H7 (cell line): ENCODE measurements at regions not wholly inside any gene's neighbourhood (a gene's known extent, or its start where the extent isn't known, plus 50 kb on each side); places are given as distances from the start of the nearest gene placed in this dataset.

Experiments used
- DNase-seq: peaks from one replicate; pipeline ENCODE4 v3.0.0; 2012
- H3K27me3 ChIP-seq: 2 replicates; pipeline ENCODE4 v1.6.0; 2011; ENCODE audit warnings: mild to moderate bottlenecking, low read length; ENCODE audit not compliant: control insufficient read depth, insufficient read depth
- H3K36me3 ChIP-seq: replicated peaks from 2 replicates; pipeline ENCODE4 v1.5.1; 2011; ENCODE audit warnings: low read length; ENCODE audit not compliant: control insufficient read depth, insufficient read depth
- H3K4me3 ChIP-seq: 2 replicates; pipeline ENCODE4 v1.5.1; 2011; ENCODE audit warnings: low read depth, mild to moderate bottlenecking, control low read depth, low read length, moderate library complexity; ENCODE audit not compliant: insufficient read depth

DNA sequence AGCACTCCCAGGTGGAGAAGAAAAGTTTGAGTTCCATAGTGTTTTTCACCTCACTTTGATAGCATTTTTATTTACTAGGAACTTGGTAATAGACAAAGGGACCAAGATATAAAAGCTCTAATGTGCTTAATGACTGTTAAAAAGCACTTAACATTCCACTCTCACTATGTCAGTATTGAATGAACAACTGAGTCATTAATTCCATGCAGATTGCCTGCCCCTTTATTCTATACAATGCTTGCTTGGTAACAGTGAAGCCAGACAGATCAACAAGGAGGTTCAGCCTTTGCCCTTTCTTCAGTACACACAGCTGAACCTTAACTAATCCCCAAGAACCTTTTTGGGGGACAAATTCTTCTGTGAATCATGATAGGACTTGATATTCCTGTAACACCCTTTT, 425.5 kb downstream of the NUF2 start:
- Histone ChIP-seq H3K36me3 (no peaks in the 10 kb centered on the region), H3K27me3 (no peaks in the 10 kb centered on the region), H3K4me3 (no peak overlapping the region)
- DNase-seq: no peak

GRCh38 chr1:163747855-163748254, 426.1 kb downstream of the NUF2 start:
- Histone ChIP-seq H3K4me3 (no peak overlapping the region), H3K36me3 (no peaks in the 10 kb centered on the region), H3K27me3 (no peaks in the 10 kb centered on the region)
- peak; percentile 2 for DNase-seq

DNA sequence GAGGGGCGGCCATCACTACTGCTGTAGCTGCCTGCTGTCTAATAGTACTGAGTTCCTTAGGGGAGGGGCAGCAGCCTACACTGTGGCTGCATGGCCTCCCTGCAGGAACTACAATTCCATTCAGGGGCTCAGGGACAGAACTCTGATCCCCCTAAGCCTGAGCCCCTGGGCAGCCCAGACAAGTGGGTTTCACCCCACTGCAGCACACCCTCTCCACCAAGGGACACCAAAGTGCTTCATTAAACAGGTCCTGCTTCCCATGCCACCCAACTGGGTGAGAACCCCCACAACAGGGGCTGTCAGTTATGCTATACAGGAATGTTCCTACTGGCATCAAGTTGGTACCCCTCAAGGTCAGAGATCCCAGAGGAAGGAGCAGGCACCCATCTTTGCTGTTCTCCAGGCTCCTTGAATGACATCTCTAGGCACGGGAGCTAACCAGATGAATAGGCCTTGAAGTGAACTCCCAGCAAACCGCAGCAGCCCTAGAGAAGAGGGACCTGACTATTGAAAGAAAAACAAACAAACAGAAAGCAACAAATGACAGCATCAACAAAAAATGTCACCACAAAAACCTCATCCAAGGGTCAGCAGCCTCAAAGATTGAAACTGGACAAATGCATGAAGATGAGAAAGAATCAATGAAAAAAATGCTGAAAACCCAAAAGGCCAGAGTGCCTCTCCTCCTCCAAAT, 437.4 kb downstream of the NUF2 start:
- Histone ChIP-seq H3K4me3 (no peak overlapping the region), H3K36me3 (no peaks in the 10 kb centered on the region), H3K27me3 (no peaks in the 10 kb centered on the region)
- DNase-seq: no peak

DNA sequence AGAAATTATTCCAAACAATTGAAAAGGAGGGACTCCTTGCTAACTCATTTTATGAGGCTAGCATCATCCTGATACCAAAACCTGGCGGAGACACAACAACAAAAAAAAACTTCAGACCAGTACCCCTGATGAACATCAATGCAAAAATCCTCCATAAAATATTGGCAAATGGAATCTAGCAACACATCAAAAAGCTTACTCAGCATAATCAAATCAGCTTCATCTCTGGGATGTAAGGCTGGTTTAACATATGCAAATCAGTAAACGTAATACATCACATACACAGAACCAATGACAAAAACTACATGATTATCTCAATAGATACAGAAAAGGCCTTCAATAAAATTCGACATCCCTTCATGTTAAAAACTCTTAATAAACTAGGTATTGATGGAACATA, 440.1 kb downstream of the NUF2 start:
- H3K36me3 ChIP-seq: no peaks in the 10 kb centered on the region
- no peak for DNase-seq
- H3K27me3 ChIP-seq: no peaks in the 10 kb centered on the region
- no peak overlapping the region for H3K4me3 ChIP-seq

- Histone ChIP-seq H3K4me3 (no peak overlapping the region), H3K36me3 (no peaks in the 10 kb centered on the region; the same call in 1 of the 2 replicates), H3K27me3 (no peaks in the 10 kb centered on the region)
- DNase-seq: no peak
Observed at GRCh38 chr1:163766257-163766918, 444.6 kb downstream of the NUF2 start.

GRCh38 chr1:163768576-163768975, 446.8 kb downstream of the NUF2 start:
- Histone ChIP-seq H3K27me3 (no peaks in the 10 kb centered on the region), H3K4me3 (no peak overlapping the region)

DNA sequence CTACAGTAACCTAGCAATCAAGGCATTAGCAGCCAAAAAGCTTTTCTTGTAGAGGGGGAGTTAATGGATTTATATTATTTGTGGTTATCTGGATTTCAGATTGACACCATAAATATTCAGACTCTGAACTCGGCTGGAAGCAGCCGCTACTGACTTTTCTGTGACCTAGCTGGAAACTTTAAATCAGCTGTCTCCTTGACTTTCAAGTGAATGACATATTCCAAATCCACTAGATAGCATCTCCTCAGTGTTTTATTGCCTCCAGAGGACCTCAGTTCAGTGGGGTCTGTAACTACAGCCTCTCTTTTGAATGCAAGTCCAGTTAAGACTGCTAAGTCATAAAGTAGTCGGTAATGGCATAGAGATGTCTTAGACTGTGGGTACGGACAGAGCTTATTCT, 448.5 kb downstream of the NUF2 start:
- no peak overlapping the region for H3K4me3 ChIP-seq
- DNase-seq: no peak
- H3K36me3 ChIP-seq: no peaks in the 10 kb centered on the region; the same call in 1 of the 2 replicates
- no peaks in the 10 kb centered on the region for H3K27me3 ChIP-seq

More at GRCh38 chr1:163768576-163768975, 446.8 kb downstream of the NUF2 start:
- DNase-seq: no peak
- H3K36me3 ChIP-seq: no peaks in the 10 kb centered on the region; the same call in 1 of the 2 replicates

DNA sequence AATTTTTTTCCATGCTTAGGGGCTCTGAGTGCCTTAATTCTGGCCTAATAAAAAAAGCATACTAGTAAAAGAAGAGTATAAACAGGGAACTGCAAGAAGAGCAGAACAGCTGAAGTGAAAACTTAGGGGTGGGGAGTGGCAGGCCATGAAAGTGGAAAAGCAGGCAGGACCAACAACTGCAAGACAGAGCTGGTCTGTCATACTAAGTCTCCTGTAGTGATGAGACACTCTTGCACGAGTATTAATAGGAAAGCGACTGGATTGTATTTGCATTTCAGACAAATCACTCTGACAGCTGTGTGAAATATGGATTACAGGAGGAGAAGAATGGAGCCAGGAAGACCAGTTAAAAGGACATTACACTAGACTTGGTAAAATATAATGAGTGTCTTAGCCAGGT, 449.9 kb downstream of the NUF2 start:
- Histone ChIP-seq H3K4me3 (no peak overlapping the region), H3K36me3 (no peaks in the 10 kb centered on the region; the same call in 1 of the 2 replicates), H3K27me3 (no peaks in the 10 kb centered on the region)
- no peak for DNase-seq

- Histone ChIP-seq H3K27me3 (no peaks in the 10 kb centered on the region), H3K36me3 (no peaks in the 10 kb centered on the region; the same call in 1 of the 2 replicates), H3K4me3 (no peak overlapping the region)
- DNase-seq: no peak
Observed at GRCh38 chr1:163772246-163772645, 450.5 kb downstream of the NUF2 start.

- Histone ChIP-seq H3K36me3 (no peaks in the 10 kb centered on the region; the same call in 1 of the 2 replicates), H3K27me3 (no peaks in the 10 kb centered on the region), H3K4me3 (no peak overlapping the region)
- no peak for DNase-seq
Observed at GRCh38 chr1:163773396-163773795, 451.6 kb downstream of the NUF2 start.

DNA sequence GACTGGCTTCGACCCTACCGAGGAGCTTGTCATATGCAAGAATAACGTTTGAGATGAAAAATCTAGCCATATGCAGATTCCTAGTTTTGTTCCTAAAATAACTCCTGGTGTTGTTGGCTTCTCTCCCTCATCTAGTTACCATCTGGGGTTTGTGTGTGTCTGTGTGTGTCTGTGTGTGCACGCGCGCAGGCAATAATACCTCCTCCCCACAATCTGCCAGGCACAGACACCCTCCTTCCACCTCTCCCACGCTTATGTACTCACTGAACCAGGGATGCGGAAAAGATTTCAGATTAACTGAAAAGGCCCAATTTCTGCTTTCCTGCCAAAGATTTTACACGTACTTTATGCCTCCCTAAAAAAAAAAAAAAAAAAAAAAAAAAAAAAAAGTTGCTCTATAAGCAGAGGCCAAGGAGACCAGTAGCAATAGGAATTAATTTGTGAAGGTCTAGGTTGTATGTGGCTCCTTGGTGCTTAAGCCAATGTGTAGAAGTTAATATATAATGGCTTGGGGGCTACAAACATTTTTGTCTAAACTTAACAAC, 452.7 kb downstream of the NUF2 start:
- no peak for DNase-seq
- Histone ChIP-seq H3K36me3 (no peaks in the 10 kb centered on the region), H3K4me3 (no peak overlapping the region), H3K27me3 (no peaks in the 10 kb centered on the region)

GRCh38 chr1:163774978-163775620, 453.3 kb downstream of the NUF2 start:
- Histone ChIP-seq H3K36me3 (no peaks in the 10 kb centered on the region), H3K27me3 (no peaks in the 10 kb centered on the region), H3K4me3 (no peak overlapping the region)
- no peak for DNase-seq

- Histone ChIP-seq H3K36me3 (no peaks in the 10 kb centered on the region), H3K4me3 (no peak overlapping the region), H3K27me3 (no peaks in the 10 kb centered on the region)
- DNase-seq: no peak
Observed at GRCh38 chr1:163777205-163777604, 455.5 kb downstream of the NUF2 start.

DNA sequence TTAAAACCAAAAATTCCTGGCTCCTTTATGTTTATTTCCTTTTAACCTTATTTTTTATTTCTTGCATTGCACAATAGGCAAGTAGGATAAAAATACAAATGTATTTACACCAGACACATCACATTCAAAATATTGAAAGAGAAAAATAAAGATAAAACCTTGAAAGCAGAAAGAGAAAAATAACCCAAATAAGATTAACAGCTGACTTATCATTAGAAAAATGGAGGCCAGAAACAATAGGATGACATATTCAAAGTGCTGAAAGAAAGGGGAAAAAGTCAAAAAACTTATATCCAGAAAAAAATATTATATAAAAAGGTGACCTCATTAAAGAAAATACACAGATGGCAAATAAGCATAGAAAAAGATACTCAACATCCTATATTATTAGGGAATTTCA, 459.4 kb downstream of the NUF2 start:
- no peak overlapping the region for H3K4me3 ChIP-seq
- no peaks in the 10 kb centered on the region for H3K36me3 ChIP-seq
- no peaks in the 10 kb centered on the region for H3K27me3 ChIP-seq
- no peak for DNase-seq
